Left ventricle myocardium inferior (tissue), 1 donor: ENCODE measurements at regions not wholly inside any gene's neighbourhood (a gene's known extent, or its start where the extent isn't known, plus 50 kb on each side); places are given as distances from the start of the nearest gene placed in this dataset.

ENCODE experiments used
- DNase-seq: peaks from one replicate; pipeline ENCODE4 v3.0.0-alpha.2; 2020
- H3K27ac ChIP-seq: fragments of 200-600 bp; replicated peaks from 2 replicates; pipeline ENCODE4 v1.8.0; 2021
- H3K27me3 ChIP-seq: fragments of 200-600 bp; 2 replicates; pipeline ENCODE4 v1.8.0; 2021; ENCODE audit warnings: low read depth
- H3K36me3 ChIP-seq: fragments of 200-600 bp; 2 replicates; pipeline ENCODE4 v1.8.0; 2021
- H3K4me1 ChIP-seq: fragments of 200-600 bp; 2 replicates; pipeline ENCODE4 v1.8.0; 2021
- H3K4me3 ChIP-seq: fragments of 200-600 bp; 2 replicates; pipeline ENCODE4 v1.8.0; 2021; ENCODE audit warnings: mild to moderate bottlenecking, moderate library complexity
- H3K9me3 ChIP-seq: fragments of 200-600 bp; replicated peaks from 2 replicates; pipeline ENCODE4 v1.8.0; 2021
- CTCF ChIP-seq: fragments of 200-600 bp; IDR thresholded peaks from 2 replicates; pipeline ENCODE4 v1.8.0; 2021; ENCODE audit warnings: antibody characterized with exemption, mild to moderate bottlenecking, borderline replicate concordance
- intact Hi-C: fragments of 100-400 bp; cut with micrococcal nuclease; formaldehyde crosslinking; loops from one replicate; pipeline ENCODE4 v1.11.0; 2022
- donor health status: DM: no; HTN: yes; CAD: no; lungs with severe emphysema.

- TF ChIP-seq CTCF = no peak
- H3K27ac ChIP-seq = no peak overlapping the region
- peaks cover 26% of the 10 kb centered on the region for H3K27me3 ChIP-seq
- no peaks in the 10 kb centered on the region for H3K9me3 ChIP-seq
- no peaks in the 10 kb centered on the region for H3K36me3 ChIP-seq
- H3K4me1 ChIP-seq = no peaks in the 10 kb centered on the region
- no peak for DNase-seq
- no peak overlapping the region for H3K4me3 ChIP-seq
- intact Hi-C loops = no loop called here
Observed at GRCh38 chr11:32510039-32510438, 73.6 kb upstream of the EIF3M start.

- intact Hi-C loops = no loop called here
- TF ChIP-seq CTCF = no peak
- Histone ChIP-seq H3K4me1 (no peaks in the 10 kb centered on the region), H3K4me3 (no peak overlapping the region), H3K27me3 (peaks cover 26% of the 10 kb centered on the region), H3K36me3 (no peaks in the 10 kb centered on the region), H3K27ac (no peak overlapping the region), H3K9me3 (no peaks in the 10 kb centered on the region)
- no peak for DNase-seq
Observed at GRCh38 chr11:32508780-32509179, 73.4 kb upstream of the WT1 start.

- Histone ChIP-seq H3K9me3 (no peaks in the 10 kb centered on the region), H3K27me3 (no peaks in the 10 kb centered on the region), H3K4me1 (no peaks in the 10 kb centered on the region), H3K27ac (no peak overlapping the region), H3K4me3 (no peak overlapping the region), H3K36me3 (no peaks in the 10 kb centered on the region)
- TF ChIP-seq CTCF = no peak
- no peak for DNase-seq
- intact Hi-C loops = no loop called here
Observed at GRCh38 chr11:32500001-32500400, 64.7 kb upstream of the WT1 start.

- H3K36me3 ChIP-seq = no peaks in the 10 kb centered on the region
- intact Hi-C loops = no loop called here
- no peak for DNase-seq
Observed at GRCh38 chr11:32497951-32498350, 62.6 kb upstream of the WT1 start.

GRCh38 chr11:32494629-32495028, 59.3 kb upstream of the WT1 start:
- Histone ChIP-seq H3K9me3 (no peaks in the 10 kb centered on the region), H3K27me3 (no peaks in the 10 kb centered on the region), H3K36me3 (no peaks in the 10 kb centered on the region), H3K4me3 (no peak overlapping the region), H3K27ac (no peak overlapping the region), H3K4me1 (no peaks in the 10 kb centered on the region)
- no peak for DNase-seq
- intact Hi-C loops = no loop called here
- no peak for TF ChIP-seq CTCF

More at GRCh38 chr11:32497951-32498350, 62.6 kb upstream of the WT1 start:
- Histone ChIP-seq H3K4me1 (no peaks in the 10 kb centered on the region), H3K9me3 (no peaks in the 10 kb centered on the region), H3K4me3 (no peak overlapping the region), H3K27me3 (no peaks in the 10 kb centered on the region), H3K27ac (no peak overlapping the region)
- TF ChIP-seq CTCF = no peak

- Histone ChIP-seq H3K4me3 (no peak overlapping the region), H3K4me1 (no peaks in the 10 kb centered on the region), H3K9me3 (no peaks in the 10 kb centered on the region), H3K36me3 (no peaks in the 10 kb centered on the region), H3K27me3 (no peaks in the 10 kb centered on the region), H3K27ac (no peak overlapping the region)
- no peak for TF ChIP-seq CTCF
- no peak for DNase-seq
- intact Hi-C loops = no loop called here
Observed at GRCh38 chr11:32489464-32489863, 54.1 kb upstream of the WT1 start.
